IMR-90 (cell line): ENCODE measurements at regions not wholly inside any gene's neighbourhood (a gene's known extent, or its start where the extent isn't known, plus 50 kb on each side); places are given as distances from the start of the nearest gene placed in this dataset.

Experiments
- ATAC-seq: fragments of 200-7000 bp; cut with Tn5 transposase; 2 replicates; pipeline ENCODE4 v1.9.1; 2020; ENCODE audit warnings: low read depth, mild to moderate bottlenecking, moderate library complexity
- BruUV-seq: library from RNA; stranded (reverse); fragments of 400-500 nt; replicated peaks from 2 replicates; lab custom pipeline; 2021; lab: Mats Ljungman, UMichigan
- CTCF ChIA-PET: fragments of 300-600 bp; formaldehyde crosslinking; extraction: SDS; loops from one replicate; lab custom pipeline; 2021; ENCODE audit warnings: antibody characterized with exemption; lab: Yijun Ruan, JAX
- POLR2A ChIA-PET: fragments of 300-600 bp; sonication (Branson Sonifier 250); formaldehyde crosslinking; loops from one replicate; lab custom pipeline; 2022; ENCODE audit warnings: antibody characterized with exemption; ENCODE audit not compliant: unreplicated experiment; lab: Charles Lee
- DNase-seq: peaks from one replicate; pipeline ENCODE4 v3.0.0; 2013
- H2AFZ ChIP-seq: replicated peaks from 2 replicates; pipeline ENCODE3; 2013; ENCODE audit warnings: low read length, mild to moderate bottlenecking; ENCODE audit not compliant: poor library complexity
- H2AK5ac ChIP-seq: 2 replicates; pipeline ENCODE4 v1.6.1; 2013; ENCODE audit warnings: low read depth, low read length, inconsistent platforms
- H2AK9ac ChIP-seq: replicated peaks from 2 replicates; pipeline ENCODE3; 2013; ENCODE audit warnings: mild to moderate bottlenecking, low read depth, low read length, moderate library complexity; ENCODE audit not compliant: poor library complexity
- H2BK120ac ChIP-seq: 2 replicates; pipeline ENCODE4 v1.6.1; 2013; ENCODE audit warnings: low read depth, low read length, inconsistent platforms
- H2BK15ac ChIP-seq: 3 replicates; pipeline ENCODE4 v1.6.1; 2013; ENCODE audit warnings: low read depth, low read length, inconsistent platforms
- H2BK20ac ChIP-seq: 2 replicates; pipeline ENCODE4 v1.6.1; 2013; ENCODE audit warnings: low read depth, mild to moderate bottlenecking, inconsistent platforms, low read length, moderate library complexity
- H2BK5ac ChIP-seq: 2 replicates; pipeline ENCODE4 v1.6.1; 2013; ENCODE audit warnings: mild to moderate bottlenecking, low read depth, low read length, inconsistent platforms; ENCODE audit not compliant: poor library complexity, severe bottlenecking
- H3K14ac ChIP-seq: replicated peaks from 2 replicates; pipeline ENCODE4 v1.6.1; 2013; ENCODE audit warnings: low read depth, low read length, inconsistent platforms
- H3K18ac ChIP-seq: 2 replicates; pipeline ENCODE4 v1.6.1; 2013; ENCODE audit warnings: low read depth, low read length, control low read depth
- H3K23ac ChIP-seq: 2 replicates; pipeline ENCODE4 v1.6.1; 2013; ENCODE audit warnings: low read depth, low read length, inconsistent platforms
- H3K27ac ChIP-seq: 2 replicates; pipeline ENCODE4 v1.5.1; 2013; ENCODE audit warnings: mild to moderate bottlenecking, control low read depth, low read length; ENCODE audit not compliant: insufficient read depth
- H3K27me3 ChIP-seq: 2 replicates; pipeline ENCODE4 v1.6.1; 2013; ENCODE audit warnings: low read length; ENCODE audit not compliant: control insufficient read depth, insufficient read depth
- H3K36me3 ChIP-seq: 2 replicates; pipeline ENCODE4 v1.6.1; 2013; ENCODE audit warnings: low read length, mixed read lengths; ENCODE audit not compliant: control insufficient read depth, insufficient read depth
- H3K4ac ChIP-seq: 2 replicates; pipeline ENCODE4 v1.6.1; 2013; ENCODE audit warnings: low read depth, low read length, inconsistent platforms
- H3K4me1 ChIP-seq: 2 replicates; pipeline ENCODE4 v1.6.1; 2013; ENCODE audit warnings: low read length, mixed read lengths; ENCODE audit not compliant: control insufficient read depth, insufficient read depth
- H3K4me2 ChIP-seq: 2 replicates; pipeline ENCODE4 v1.6.1; 2013; ENCODE audit warnings: low read depth, mild to moderate bottlenecking, control low read depth, low read length, moderate library complexity
- H3K4me3 ChIP-seq: 2 replicates; pipeline ENCODE4 v1.5.1; 2013; ENCODE audit warnings: low read depth, mild to moderate bottlenecking, control low read depth, low read length, moderate library complexity; ENCODE audit not compliant: insufficient read depth
- H3K56ac ChIP-seq: 2 replicates; pipeline ENCODE4 v1.6.1; 2013; ENCODE audit warnings: low read length, inconsistent platforms; ENCODE audit not compliant: insufficient read depth; ENCODE audit errors: extremely low read depth
- H3K79me1 ChIP-seq, 2 experiments: 2 replicates each; pipeline ENCODE4 v1.6.1; 2013; ENCODE audit warnings: low read length in 2 of 2, inconsistent platforms in 1 of 2, low read depth in 1 of 2
- H3K9ac ChIP-seq: 2 replicates; pipeline ENCODE4 v1.6.1; 2013; ENCODE audit warnings: low read depth, low read length, control low read depth
- H3K9me1 ChIP-seq: 2 replicates; pipeline ENCODE4 v1.6.1; 2013; ENCODE audit warnings: low read length, inconsistent platforms; ENCODE audit not compliant: insufficient read depth
- H3K9me3 ChIP-seq: 2 replicates; pipeline ENCODE4 v1.6.1; 2013; ENCODE audit warnings: low read length; ENCODE audit not compliant: control insufficient read depth, insufficient read depth
- H4K20me1 ChIP-seq: 2 replicates; pipeline ENCODE4 v1.6.1; 2013; ENCODE audit warnings: low read length, inconsistent platforms; ENCODE audit not compliant: insufficient read depth
- H4K5ac ChIP-seq: 2 replicates; pipeline ENCODE4 v1.6.1; 2013; ENCODE audit warnings: mild to moderate bottlenecking, low read depth, low read length, control low read depth
- H4K8ac ChIP-seq, 2 experiments: 2 replicates each; pipeline ENCODE4 v1.6.1; 2013; ENCODE audit warnings: low read depth in 2 of 2, low read length in 2 of 2, control low read depth in 1 of 2, inconsistent platforms in 1 of 2
- H4K91ac ChIP-seq: 2 replicates; pipeline ENCODE4 v1.6.1; 2013; ENCODE audit warnings: low read depth, low read length, inconsistent platforms; ENCODE audit not compliant: insufficient read depth
- BHLHE40 ChIP-seq: fragments of 150-350 bp; IDR thresholded peaks from 2 replicates; pipeline ENCODE4 v1.6.1; 2016; ENCODE audit warnings: mild to moderate bottlenecking, low read depth, low read length
- CEBPB ChIP-seq: IDR thresholded peaks from 2 replicates; pipeline ENCODE4 v1.6.1; 2012; ENCODE audit warnings: low read depth, low read length, improper control_type of control experiment
- CTCF ChIP-seq: conservative IDR thresholded peaks from 2 replicates; pipeline ENCODE4 v1.5.1; 2012; ENCODE audit warnings: mild to moderate bottlenecking, low read depth, low read length, improper control_type of control experiment
- ELK1 ChIP-seq: fragments of 150-350 bp; IDR thresholded peaks from 2 replicates; pipeline ENCODE4 v1.6.1; 2016; ENCODE audit warnings: low read depth, mild to moderate bottlenecking, low read length, moderate library complexity, borderline replicate concordance
- FOS ChIP-seq: fragments of 150-350 bp; IDR thresholded peaks from 2 replicates; pipeline ENCODE4 v1.6.1; 2016; ENCODE audit warnings: low read depth, low read length
- MAFK ChIP-seq: IDR thresholded peaks from 2 replicates; pipeline ENCODE4 v1.6.1; 2012; ENCODE audit warnings: low read depth, low read length, improper control_type of control experiment
- NFE2L2 ChIP-seq: fragments of 150-350 bp; IDR thresholded peaks from 2 replicates; pipeline ENCODE4 v1.6.1; 2016; ENCODE audit warnings: low read depth, mild to moderate bottlenecking, low read length
- POLR2A ChIP-seq: IDR thresholded peaks from 2 replicates; pipeline ENCODE4 v1.6.1; 2012; ENCODE audit warnings: mild to moderate bottlenecking, low read depth, low read length
- RCOR1 ChIP-seq: IDR thresholded peaks from 2 replicates; pipeline ENCODE4 v1.6.1; 2012; ENCODE audit warnings: mild to moderate bottlenecking, low read length, improper control_type of control experiment; ENCODE audit not compliant: insufficient replicate concordance
- RFX5 ChIP-seq: IDR thresholded peaks from 2 replicates; pipeline ENCODE4 v1.8.0; 2012; ENCODE audit warnings: low read depth, mild to moderate bottlenecking, low read length, moderate library complexity
- SMC3 ChIP-seq: fragments of 150-350 bp; IDR thresholded peaks from 2 replicates; pipeline ENCODE4 v1.6.1; 2016; ENCODE audit warnings: low read depth, mild to moderate bottlenecking, antibody characterized with exemption, low read length, moderate library complexity
- USF2 ChIP-seq: fragments of 150-350 bp; IDR thresholded peaks from 2 replicates; pipeline ENCODE4 v1.6.1; 2017; ENCODE audit warnings: mild to moderate bottlenecking, antibody characterized with exemption, low read length, low read depth
- WGBS, 2 experiments: methylation state at CpG; one replicate each; pipeline versions ENCODE4 v1.1.5 to v1.1.7; 2013; ENCODE audit warnings: missing lambda C conversion rate in 2 of 2; ENCODE audit not compliant: insufficient read length in 1 of 2; ENCODE audit errors: extremely low coverage in 2 of 2; 5-methylcytosine and 5-hydroxymethylcytosine counted together
- dilution Hi-C: fragments of 300-500 bp; cut with HindIII; formaldehyde crosslinking; loops from one replicate; pipeline ENCODE4 v1.14.3; 2018; ENCODE audit warnings: low sequenced_read_pairs; ENCODE audit not compliant: unreplicated experiment
- in situ Hi-C: fragments of 300-500 bp; cut with MboI; formaldehyde crosslinking; loops from 3 replicates; pipeline ENCODE4 v1.14.3; 2019; ENCODE audit warnings: low sequenced_read_pairs, inconsistent platforms, mixed read lengths
- intact Hi-C: fragments of 100-400 bp; cut with micrococcal nuclease; formaldehyde crosslinking; loops from 2 replicates; pipeline ENCODE4 v1.10.0; 2022

GRCh38 chr18:38042211-38042890, 476.8 kb upstream of the CELF4 start:
- Histone ChIP-seq H3K18ac (no peak overlapping the region), H2BK20ac (no peak overlapping the region), H3K9me3 (peaks cover 19% of the 10 kb centered on the region), H3K23ac (no peak overlapping the region), H3K9me1 (no peaks in the 10 kb centered on the region), H2AK9ac (no peak overlapping the region), H4K91ac (no peak overlapping the region), H3K4me3 (no peak overlapping the region), H4K8ac (no peak overlapping the region), H3K36me3 (no peaks in the 10 kb centered on the region), H4K20me1 (no peaks in the 10 kb centered on the region), H2AFZ (no peak overlapping the region), H2BK15ac (no peak overlapping the region), H2BK5ac (no peak overlapping the region), H3K4me2 (no peak overlapping the region), H3K27me3 (no peaks in the 10 kb centered on the region), H3K4ac (no peak overlapping the region), H2BK120ac (no peak overlapping the region), H4K5ac (no peak overlapping the region), H3K56ac (no peak overlapping the region), H3K79me1 (no peaks in the 10 kb centered on the region), H3K27ac (no peak overlapping the region), H2AK5ac (no peak overlapping the region), H3K14ac (no peak overlapping the region), H3K9ac (no peak overlapping the region), H3K4me1 (no peaks in the 10 kb centered on the region)
- no peak for TF ChIP-seq SMC3
- no peak for TF ChIP-seq RCOR1
- TF ChIP-seq CTCF, result no peak
- no peak for TF ChIP-seq BHLHE40
- no peak for TF ChIP-seq CEBPB
- TF ChIP-seq MAFK, result no peak
- no peak for TF ChIP-seq USF2
- no peak for TF ChIP-seq FOS
- no peak for TF ChIP-seq RFX5
- TF ChIP-seq ELK1, result no peak
- no peak for TF ChIP-seq POLR2A
- TF ChIP-seq NFE2L2, result no peak
- ChIA-PET CTCF (no interaction called here), POLR2A (no interaction called here)
- WGBS, 2 experiments, result 100% methylated on average over 1 of the region's 6 CpGs; no CpG with 5 or more reads in 1 of the 2 experiments
- dilution Hi-C loops, result no loop called here
- ATAC-seq, result no peak
- intact Hi-C loops, result no loop called here
- DNase-seq, result no peak
- in situ Hi-C loops, result no loop called here
- no TSS peak for BruUV-seq
